Breast epithelium (tissue), 4 donors: ENCODE measurements at regions not wholly inside any gene's neighbourhood (a gene's known extent, or its start where the extent isn't known, plus 50 kb on each side); places are given as distances from the start of the nearest gene placed in this dataset.

Source experiments
- DNase-seq, 2 donors: peaks; one replicate each; pipeline ENCODE4 v3.0.0-alpha.2; 2019; ENCODE audit warnings: low spot score in 2 of 2
- H3K27ac ChIP-seq, 2 donors: fragments of 200-600 bp; sonication (generic) in 1 of 2; one replicate each; pipeline ENCODE4 v1.5.1; 2016 to 2019; ENCODE audit warnings: mild to moderate bottlenecking in 1 of 2
- H3K27me3 ChIP-seq, 2 donors: fragments of 200-600 bp; sonication (generic) in 1 of 2; one replicate each; pipeline versions ENCODE4 v1.5.1 to v1.6.0; 2017 to 2019; ENCODE audit warnings: control low read depth in 1 of 2, mild to moderate bottlenecking in 1 of 2
- H3K36me3 ChIP-seq: fragments of 200-600 bp; one replicate; pipeline ENCODE4 v1.5.1; 2019
- H3K4me1 ChIP-seq, 2 donors: fragments of 200-600 bp; sonication (generic); one replicate each; pipeline ENCODE4 v1.5.1; 2016 to 2019; ENCODE audit warnings: control low read depth in 1 of 2
- H3K4me3 ChIP-seq, 3 donors: fragments of 200-600 bp; sonication (generic); 1 replicate in 2 of 3; 2 replicates in 1 of 3; pipeline ENCODE4 v1.5.1; 2016 to 2019; ENCODE audit warnings: mild to moderate bottlenecking in 3 of 3, moderate library complexity in 2 of 3
- H3K9me3 ChIP-seq, 2 donors: fragments of 200-600 bp; sonication (generic) in 1 of 2; one replicate each; pipeline ENCODE4 v1.5.1; 2016 to 2019; ENCODE audit warnings: control low read depth in 1 of 2
- POLR2A ChIP-seq: fragments of 450-650 bp; IDR thresholded peaks from one replicate; pipeline ENCODE4 v1.6.1; 2016; ENCODE audit warnings: antibody characterized with exemption, mild to moderate bottlenecking, moderate library complexity
- POLR2AphosphoS5 ChIP-seq, 3 donors: sonication (generic); formaldehyde crosslinking; IDR thresholded peaks; one replicate each; pipeline ENCODE4 v1.6.1; 2017; ENCODE audit warnings: antibody characterized with exemption in 3 of 3
- intact Hi-C: fragments of 100-400 bp; cut with DNase I; formaldehyde crosslinking; loops from one replicate; pipeline ENCODE4 v1.15.1; 2023; ENCODE audit warnings: low total_unique reads
- TF ChIP-seq, protein P1 (sequence below), 3 donors: fragments of 450-650 bp; IDR thresholded peaks; one replicate each; pipeline ENCODE4 v1.5.1; 2016 to 2017; ENCODE audit warnings: antibody characterized with exemption in 3 of 3, mild to moderate bottlenecking in 3 of 3, moderate library complexity in 3 of 3

GRCh38 chrX:148333989-148334388, 166.4 kb upstream of the AFF2 start:
- intact Hi-C loops, result no loop called here
- DNase-seq, result no peak
- H3K36me3 ChIP-seq, result no peaks in the 10 kb centered on the region
- H3K27me3 ChIP-seq, result no peaks in the 10 kb centered on the region
- no peaks in the 10 kb centered on the region for H3K4me1 ChIP-seq
- TF ChIP-seq POLR2AphosphoS5 (IDR thresholded peaks at IDR 0.05) (no peak), POLR2A (no peak)
- TF ChIP-seq, protein P1, sequence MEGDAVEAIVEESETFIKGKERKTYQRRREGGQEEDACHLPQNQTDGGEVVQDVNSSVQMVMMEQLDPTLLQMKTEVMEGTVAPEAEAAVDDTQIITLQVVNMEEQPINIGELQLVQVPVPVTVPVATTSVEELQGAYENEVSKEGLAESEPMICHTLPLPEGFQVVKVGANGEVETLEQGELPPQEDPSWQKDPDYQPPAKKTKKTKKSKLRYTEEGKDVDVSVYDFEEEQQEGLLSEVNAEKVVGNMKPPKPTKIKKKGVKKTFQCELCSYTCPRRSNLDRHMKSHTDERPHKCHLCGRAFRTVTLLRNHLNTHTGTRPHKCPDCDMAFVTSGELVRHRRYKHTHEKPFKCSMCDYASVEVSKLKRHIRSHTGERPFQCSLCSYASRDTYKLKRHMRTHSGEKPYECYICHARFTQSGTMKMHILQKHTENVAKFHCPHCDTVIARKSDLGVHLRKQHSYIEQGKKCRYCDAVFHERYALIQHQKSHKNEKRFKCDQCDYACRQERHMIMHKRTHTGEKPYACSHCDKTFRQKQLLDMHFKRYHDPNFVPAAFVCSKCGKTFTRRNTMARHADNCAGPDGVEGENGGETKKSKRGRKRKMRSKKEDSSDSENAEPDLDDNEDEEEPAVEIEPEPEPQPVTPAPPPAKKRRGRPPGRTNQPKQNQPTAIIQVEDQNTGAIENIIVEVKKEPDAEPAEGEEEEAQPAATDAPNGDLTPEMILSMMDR (IDR thresholded peaks at IDR 0.05), result no peak
- no peaks in the 10 kb centered on the region for H3K9me3 ChIP-seq
- H3K4me3 ChIP-seq, result no peak overlapping the region
- no peak overlapping the region for H3K27ac ChIP-seq

GRCh38 chrX:148337873-148338272, 162.5 kb upstream of the AFF2 start:
- no peaks in the 10 kb centered on the region for H3K4me1 ChIP-seq
- no peak overlapping the region for H3K27ac ChIP-seq
- no peak for DNase-seq
- no peaks in the 10 kb centered on the region for H3K27me3 ChIP-seq
- intact Hi-C loops, result no loop called here
- no peaks in the 10 kb centered on the region for H3K36me3 ChIP-seq
- no peak for TF ChIP-seq POLR2A
- TF ChIP-seq POLR2AphosphoS5 (IDR thresholded peaks at IDR 0.05), result no peak
- TF ChIP-seq, protein P1 (IDR thresholded peaks at IDR 0.05), result no peak
- no peak overlapping the region for H3K4me3 ChIP-seq
- H3K9me3 ChIP-seq, result no peaks in the 10 kb centered on the region

- Histone ChIP-seq H3K27me3 (no peaks in the 10 kb centered on the region), H3K4me3 (no peak overlapping the region), H3K27ac (no peak overlapping the region), H3K9me3 (peaks cover 0 to 5% of the 10 kb centered on the region in 2 donors), H3K36me3 (no peaks in the 10 kb centered on the region), H3K4me1 (no peaks in the 10 kb centered on the region)
- no peak for DNase-seq
- TF ChIP-seq, protein P1 (IDR thresholded peaks at IDR 0.05), result no peak
- TF ChIP-seq POLR2AphosphoS5 (IDR thresholded peaks at IDR 0.05), result no peak
- no peak for TF ChIP-seq POLR2A
- intact Hi-C loops, result no loop called here
Measured at GRCh38 chrX:148354916-148355315, 145.5 kb upstream of the AFF2 start.

- Histone ChIP-seq H3K27me3 (no peaks in the 10 kb centered on the region), H3K36me3 (no peaks in the 10 kb centered on the region), H3K4me3 (no peak overlapping the region), H3K27ac (no peak overlapping the region), H3K9me3 (no peaks in the 10 kb centered on the region), H3K4me1 (no peaks in the 10 kb centered on the region)
- TF ChIP-seq, protein P1 (IDR thresholded peaks at IDR 0.05), result no peak
- no peak for TF ChIP-seq POLR2AphosphoS5 (IDR thresholded peaks at IDR 0.05)
- no peak for TF ChIP-seq POLR2A
- intact Hi-C loops, result no loop called here
- no peak for DNase-seq
Measured at GRCh38 chrX:148361641-148362040, 138.8 kb upstream of the AFF2 start.

DNA sequence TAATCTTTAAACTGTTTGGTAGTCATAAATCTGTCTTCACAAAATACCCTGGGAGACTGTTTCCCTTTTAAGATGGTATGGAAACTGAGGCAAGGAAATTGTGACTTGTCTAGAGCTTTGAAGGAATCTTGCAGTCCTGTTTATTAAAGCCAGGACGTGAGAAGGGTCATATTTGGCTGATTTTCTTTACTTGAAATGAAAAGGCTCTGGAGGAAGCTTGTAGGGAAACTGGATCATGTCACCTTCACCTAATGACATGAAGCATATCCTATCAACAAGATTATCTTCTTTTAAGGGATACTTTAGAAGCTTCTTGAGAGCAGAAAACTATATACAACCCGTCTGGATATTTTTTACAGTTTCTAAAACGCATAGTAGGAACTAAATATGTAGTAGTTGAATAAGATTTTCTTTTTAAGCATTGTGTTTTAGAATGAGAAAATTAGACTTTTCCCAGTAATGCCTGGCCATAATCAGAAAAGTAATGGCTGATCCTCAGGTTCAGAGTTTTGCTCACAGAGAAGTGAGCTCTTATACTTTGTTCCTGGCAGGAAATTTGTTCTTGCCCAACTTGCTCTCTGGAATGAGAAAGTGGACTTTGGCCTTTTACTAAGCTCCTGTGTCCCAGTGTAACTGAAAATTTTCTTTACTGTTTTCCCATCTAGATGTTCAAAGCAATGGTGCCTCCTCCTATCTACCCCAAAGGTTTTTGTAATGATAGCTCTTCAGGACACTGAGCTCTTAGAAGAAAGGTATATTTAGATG, 136.8 kb upstream of the AFF2 start:
- H3K4me1 ChIP-seq, result no peaks in the 10 kb centered on the region
- H3K4me3 ChIP-seq, result no peak overlapping the region
- H3K27me3 ChIP-seq, result no peaks in the 10 kb centered on the region
- DNase-seq, result no peak
- no peak overlapping the region for H3K27ac ChIP-seq
- no peaks in the 10 kb centered on the region for H3K36me3 ChIP-seq
- no peak for TF ChIP-seq POLR2A
- TF ChIP-seq, protein P1 (IDR thresholded peaks at IDR 0.05), result no peak
- TF ChIP-seq POLR2AphosphoS5 (IDR thresholded peaks at IDR 0.05), result no peak
- intact Hi-C loops, result no loop called here
- no peaks in the 10 kb centered on the region for H3K9me3 ChIP-seq
